ENCODE measurements at regions not wholly inside any gene's neighbourhood (a gene's known extent, or its start where the extent isn't known, plus 50 kb on each side); places are given as distances from the start of the nearest gene placed in this dataset.
"Not testable (repeated sequence)": the region's sequence is repeated elsewhere in the genome, so short reads cannot be mapped to it uniquely, and the experiment has no call there.

- not testable (repeated sequence) for H3K27ac ChIP-seq, H3K4me3 ChIP-seq
These were observed 93.7 kb downstream of the LSM3 start for GRCh38 chr3:14272041-14272958.

DNA sequence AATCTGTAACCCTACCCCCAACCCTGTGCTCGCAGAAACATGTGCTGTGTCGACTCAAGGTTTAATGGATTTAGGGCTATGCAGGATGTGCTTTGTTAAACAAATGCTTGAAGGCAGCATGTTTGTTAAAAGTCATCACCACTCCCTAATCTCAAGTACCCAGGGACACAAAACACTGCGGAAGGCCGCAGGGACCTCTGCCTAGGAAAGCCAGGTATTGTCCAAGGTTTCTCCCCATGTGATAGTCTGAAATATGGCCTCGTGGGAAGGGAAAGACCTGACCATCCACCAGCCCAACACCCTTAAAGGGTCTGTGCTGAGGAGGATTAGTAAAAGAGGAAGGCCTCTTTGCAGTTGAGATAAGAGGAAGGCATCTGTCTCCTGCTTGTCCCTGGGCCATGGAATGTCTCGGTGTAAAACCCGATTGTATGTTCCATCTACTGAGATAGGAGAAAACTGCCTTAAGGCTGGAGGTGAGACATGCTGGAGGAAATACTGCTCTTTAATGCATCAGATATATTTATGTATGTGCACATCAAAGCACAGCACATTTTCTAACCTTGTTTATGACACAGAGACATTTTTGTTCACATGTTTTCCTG is 94.4 kb downstream of the LSM3 start:
- not testable (repeated sequence) for H3K27ac ChIP-seq, H3K4me3 ChIP-seq

GRCh38 chr3:14273901-14274611 is 95.4 kb downstream of the LSM3 start:
- H3K4me3 ChIP-seq, result no peak overlapping the region

DNA sequence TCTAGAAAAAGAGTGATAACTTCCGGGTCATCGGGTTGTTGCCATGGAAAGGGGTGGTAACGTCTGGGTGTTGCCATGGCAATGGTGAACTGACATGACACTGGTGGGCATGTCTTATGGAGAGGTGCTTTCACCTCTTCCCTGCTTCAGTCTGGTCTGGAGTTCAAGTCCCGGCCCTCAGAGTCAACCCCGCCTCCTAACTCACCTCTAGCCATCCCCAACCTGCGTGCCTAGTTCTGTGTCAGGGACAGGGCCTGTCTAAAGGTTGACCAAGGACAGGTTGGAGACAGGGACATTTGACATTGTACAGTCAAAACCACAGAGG is 96.0 kb downstream of the LSM3 start:
- Histone ChIP-seq H3K4me3 (no peak overlapping the region), H3K27ac (no peak overlapping the region)

More at GRCh38 chr3:14273901-14274611, 95.4 kb downstream of the LSM3 start:
- no peak overlapping the region for H3K27ac ChIP-seq

- Histone ChIP-seq H3K4me3 (no peak overlapping the region), H3K27ac (no peak overlapping the region)
These were observed 96.7 kb downstream of the LSM3 start for GRCh38 chr3:14274999-14275961.

DNA sequence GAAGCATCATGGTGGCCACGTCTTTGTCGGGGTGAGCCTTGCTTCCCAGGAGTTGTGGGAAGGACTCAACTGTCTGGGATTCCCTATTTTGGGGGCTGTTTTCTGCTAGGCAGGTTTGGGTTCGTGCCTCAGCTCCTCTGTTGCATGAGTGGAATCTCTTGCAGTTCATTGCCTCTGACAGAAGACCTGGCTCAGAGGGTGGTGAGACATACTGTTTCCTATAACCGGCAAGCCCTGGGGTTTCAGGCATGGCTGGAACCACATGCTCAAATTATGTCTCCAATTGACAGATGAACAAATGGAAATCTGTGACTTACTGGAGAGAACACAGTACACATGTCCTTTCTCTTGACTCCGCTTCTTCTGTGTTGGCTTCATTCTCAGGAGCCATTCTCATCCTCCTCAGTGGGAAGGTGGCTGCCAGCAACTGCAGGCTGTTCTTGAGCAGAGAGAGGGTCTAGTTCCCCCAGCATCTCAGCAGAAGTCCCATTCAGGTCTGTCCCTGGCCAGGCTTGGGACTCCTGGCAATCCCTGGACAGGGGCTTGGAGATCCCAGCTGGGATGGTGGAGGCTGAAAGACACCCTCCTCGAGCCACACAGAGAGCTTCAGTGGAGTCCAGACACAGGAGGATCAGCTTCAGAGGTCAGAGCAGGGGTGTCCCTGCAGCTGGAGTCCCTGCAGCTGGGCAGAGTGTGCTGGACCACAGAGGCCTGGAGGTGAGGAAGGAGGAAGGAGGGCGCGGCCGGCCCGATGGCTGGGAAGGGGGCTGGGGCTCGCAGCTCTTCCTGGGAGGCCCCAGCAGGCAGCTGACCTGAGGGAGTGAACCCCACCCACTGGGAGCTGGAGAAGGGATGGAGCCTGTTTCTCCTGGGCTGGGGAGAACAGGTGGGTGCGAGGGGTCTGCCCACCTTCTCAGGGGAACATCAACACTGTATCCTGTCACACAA is 97.6 kb downstream of the LSM3 start:
- H3K27ac ChIP-seq, result no peak overlapping the region
- H3K4me3 ChIP-seq, result no peak overlapping the region

- H3K27ac ChIP-seq, result no peak overlapping the region
These were observed 98.9 kb downstream of the LSM3 start for GRCh38 chr3:14277557-14277956.

DNA sequence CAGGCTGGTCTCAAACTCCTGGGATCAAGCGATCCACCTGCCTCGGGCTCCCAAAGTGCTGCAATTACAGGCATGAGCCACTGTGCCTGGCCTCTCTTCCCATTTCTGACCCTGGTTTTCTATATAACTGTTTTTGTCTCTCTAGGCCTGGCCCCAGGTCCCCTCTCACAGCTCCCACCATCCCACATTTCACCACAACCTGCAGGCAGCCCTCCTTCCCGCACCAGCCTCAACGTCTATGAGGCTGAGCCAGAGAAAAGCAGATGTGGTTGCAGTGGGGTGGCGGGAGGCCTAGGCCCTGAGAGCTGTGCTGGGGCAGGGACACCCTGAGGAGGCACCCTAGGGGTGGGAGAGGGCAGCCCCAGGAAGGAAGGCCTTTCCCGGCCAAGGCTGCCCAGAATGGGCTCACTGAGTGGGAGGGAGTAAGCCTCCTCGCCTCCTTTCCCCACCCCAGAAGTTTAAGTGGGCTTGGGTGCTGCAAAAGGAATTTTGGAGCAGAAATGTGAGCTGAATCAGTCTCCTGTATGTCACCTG is 99.7 kb downstream of the LSM3 start:
- no peak overlapping the region for H3K4me3 ChIP-seq
- H3K27ac ChIP-seq, result no peak overlapping the region

More at GRCh38 chr3:14277557-14277956, 98.9 kb downstream of the LSM3 start:
- H3K4me3 ChIP-seq, result no peak overlapping the region

- Histone ChIP-seq H3K27ac (no peak overlapping the region), H3K4me3 (no peak overlapping the region)
These were observed 100.4 kb downstream of the LSM3 start for GRCh38 chr3:14278799-14279625.

- no peak overlapping the region for H3K27ac ChIP-seq
- H3K4me3 ChIP-seq, result no peak overlapping the region
These were observed 101.0 kb downstream of the LSM3 start for GRCh38 chr3:14279626-14280061.

DNA sequence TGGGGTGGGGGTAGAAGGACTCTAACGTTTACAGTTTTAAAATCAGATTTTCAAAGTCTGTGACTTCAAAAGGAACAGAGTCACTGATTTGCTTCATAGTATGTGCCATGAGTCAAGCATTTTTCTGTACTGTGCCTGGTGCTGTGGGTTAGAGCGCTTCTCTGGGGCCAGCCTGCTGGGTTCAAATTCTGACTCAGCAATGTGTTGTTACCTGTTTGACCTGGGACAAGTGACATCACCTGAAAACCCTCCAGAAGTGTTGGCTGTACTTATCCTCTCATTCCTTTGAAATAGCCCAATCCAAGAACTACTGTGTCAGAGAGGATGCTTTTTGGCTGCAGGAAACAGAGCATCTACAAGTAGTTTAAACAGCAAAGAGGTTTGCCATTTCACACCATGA is 101.7 kb downstream of the LSM3 start:
- no peak overlapping the region for H3K4me3 ChIP-seq

GRCh38 chr3:14281053-14281452 is 102.4 kb downstream of the LSM3 start:
- H3K27ac ChIP-seq, result no peak overlapping the region
- H3K4me3 ChIP-seq, result no peak overlapping the region

More for the DNA sequence above, 101.7 kb downstream of the LSM3 start:
- H3K27ac ChIP-seq, result no peak overlapping the region

GRCh38 chr3:14282001-14282705 is 103.5 kb downstream of the LSM3 start:
- Histone ChIP-seq H3K27ac (no peak overlapping the region), H3K4me3 (no peak overlapping the region)

DNA sequence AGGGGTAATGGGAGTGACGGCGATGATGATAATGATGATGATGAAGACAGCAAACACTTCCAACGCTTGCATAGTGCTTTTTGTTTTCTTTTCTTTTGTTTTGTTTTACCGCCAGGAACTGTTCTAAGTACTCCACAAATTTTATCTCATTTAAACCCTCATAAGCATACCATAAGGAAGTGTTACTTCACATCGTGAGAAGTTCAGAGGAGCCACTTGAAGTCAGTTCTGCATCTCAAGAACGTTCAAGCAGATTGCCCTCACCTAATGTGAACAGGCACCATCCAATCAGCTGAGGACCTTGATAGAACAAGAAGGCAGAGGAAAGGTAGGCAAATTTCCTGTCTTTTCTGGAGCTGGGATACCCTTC is 104.1 kb downstream of the LSM3 start:
- Histone ChIP-seq H3K4me3 (no peak overlapping the region), H3K27ac (no peak overlapping the region)

DNA sequence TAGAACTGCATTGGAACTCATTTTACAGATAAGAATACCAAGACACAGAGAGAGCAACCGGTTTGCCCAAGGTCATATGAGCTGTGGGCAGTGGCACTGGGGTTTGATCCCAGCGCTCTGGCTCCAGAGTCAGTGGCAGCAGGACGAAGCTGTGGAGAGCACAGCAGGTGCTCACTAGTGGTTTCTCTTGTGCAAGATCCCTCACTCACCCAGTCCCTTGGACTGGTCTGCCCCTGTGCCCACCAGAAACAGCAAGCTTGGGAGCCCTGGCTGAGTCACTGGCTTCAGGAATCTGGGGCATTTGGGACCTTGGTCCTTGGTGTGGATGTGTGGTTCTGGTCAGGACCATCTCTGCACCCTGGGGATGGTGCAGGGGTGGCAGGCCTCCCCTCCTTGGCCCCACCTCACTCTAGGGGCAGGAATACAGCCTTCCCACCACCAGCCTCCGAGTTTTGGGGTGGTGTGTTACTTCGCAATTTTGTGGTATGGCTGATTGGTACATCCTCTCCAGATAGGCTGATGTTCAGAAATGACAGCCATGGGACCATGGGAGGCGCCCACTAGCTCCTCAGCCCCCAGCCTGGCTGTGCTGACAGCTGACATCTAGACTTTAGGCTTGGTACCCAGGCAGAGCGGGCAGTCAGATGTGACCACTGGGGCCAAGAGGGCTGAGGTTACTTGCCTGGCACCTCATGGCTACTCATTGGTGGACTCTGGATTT is 104.6 kb downstream of the LSM3 start:
- Histone ChIP-seq H3K4me3 (no peak overlapping the region), H3K27ac (no peak overlapping the region)

- no peak overlapping the region for H3K27ac ChIP-seq
- no peak overlapping the region for H3K4me3 ChIP-seq
These were observed 105.3 kb downstream of the LSM3 start for GRCh38 chr3:14283813-14284438.

Measured in skin epidermis (tissue), 12 donors.